HEK293T (cell line): ENCODE measurements at regions not wholly inside any gene's neighbourhood (a gene's known extent, or its start where the extent isn't known, plus 50 kb on each side); places are given as distances from the start of the nearest gene placed in this dataset.

Experiments used
- CTCF ChIA-PET: fragments of 350-600 bp; formaldehyde crosslinking; extraction: SDS; loops from one replicate; lab custom pipeline; 2021; ENCODE audit warnings: antibody characterized with exemption, inconsistent platforms; lab: Yijun Ruan, JAX
- POLR2A ChIA-PET: fragments of 350-600 bp; formaldehyde crosslinking; extraction: SDS; loops from one replicate; lab custom pipeline; 2020; ENCODE audit warnings: antibody characterized with exemption, inconsistent platforms; lab: Yijun Ruan, JAX
- DNase-seq: peaks from one replicate; pipeline ENCODE4 v3.0.0; 2012; ENCODE audit warnings: mixed read lengths; ENCODE audit errors: extremely low spot score
- ARNT ChIP-seq: fragments of 450-650 bp; IDR thresholded peaks from 2 replicates; pipeline ENCODE4 v1.6.1; 2017; ENCODE audit warnings: mild to moderate bottlenecking
- BHLHE40 ChIP-seq: fragments of 450-650 bp; IDR thresholded peaks from 2 replicates; pipeline ENCODE4 v1.6.1; 2016; ENCODE audit warnings: mild to moderate bottlenecking, moderate library complexity, borderline replicate concordance
- CTBP1 ChIP-seq: fragments of 450-650 bp; IDR thresholded peaks from 2 replicates; pipeline ENCODE4 v1.6.1; 2016; ENCODE audit warnings: borderline replicate concordance
- ELF4 ChIP-seq: fragments of 450-650 bp; IDR thresholded peaks from 2 replicates; pipeline ENCODE4 v1.6.1; 2017; ENCODE audit warnings: antibody characterized with exemption
- FOXA1 ChIP-seq: fragments of 450-650 bp; IDR thresholded peaks from 2 replicates; pipeline ENCODE4 v1.6.1; 2016; ENCODE audit warnings: mild to moderate bottlenecking
- FOXK2 ChIP-seq: fragments of 450-650 bp; IDR thresholded peaks from 2 replicates; pipeline ENCODE4 v1.6.1; 2016; ENCODE audit warnings: mild to moderate bottlenecking
- FOXM1 ChIP-seq: fragments of 450-650 bp; IDR thresholded peaks from 2 replicates; pipeline ENCODE4 v1.6.1; 2017; ENCODE audit warnings: mild to moderate bottlenecking, borderline replicate concordance
- HDGF ChIP-seq: fragments of 450-650 bp; IDR thresholded peaks from 2 replicates; pipeline ENCODE4 v1.6.1; 2017; ENCODE audit warnings: antibody characterized with exemption, borderline replicate concordance
- L3MBTL2 ChIP-seq: fragments of 450-650 bp; conservative IDR thresholded peaks from 2 replicates; pipeline ENCODE4 v1.6.1; 2016; ENCODE audit warnings: mild to moderate bottlenecking
- LEF1 ChIP-seq: fragments of 450-650 bp; IDR thresholded peaks from 2 replicates; pipeline ENCODE4 v1.6.1; 2017; ENCODE audit warnings: mild to moderate bottlenecking, borderline replicate concordance
- NFRKB ChIP-seq: fragments of 450-650 bp; IDR thresholded peaks from 2 replicates; pipeline ENCODE4 v1.6.1; 2016; ENCODE audit warnings: mild to moderate bottlenecking, moderate library complexity
- SP1 ChIP-seq: fragments of 450-650 bp; IDR thresholded peaks from 2 replicates; pipeline ENCODE4 v1.6.1; 2017
- SUZ12 ChIP-seq: fragments of 450-650 bp; IDR thresholded peaks from 2 replicates; pipeline ENCODE4 v1.6.1; 2016; ENCODE audit warnings: mild to moderate bottlenecking
- TARDBP ChIP-seq: fragments of 450-650 bp; IDR thresholded peaks from 2 replicates; pipeline ENCODE4 v1.6.1; 2016
- ZNF384 ChIP-seq: fragments of 450-650 bp; IDR thresholded peaks from 2 replicates; pipeline ENCODE4 v1.6.1; 2016
- TF ChIP-seq, protein P1 (sequence below): fragments of 450-650 bp; IDR thresholded peaks from 2 replicates; pipeline ENCODE4 v1.6.1; 2016

DNA sequence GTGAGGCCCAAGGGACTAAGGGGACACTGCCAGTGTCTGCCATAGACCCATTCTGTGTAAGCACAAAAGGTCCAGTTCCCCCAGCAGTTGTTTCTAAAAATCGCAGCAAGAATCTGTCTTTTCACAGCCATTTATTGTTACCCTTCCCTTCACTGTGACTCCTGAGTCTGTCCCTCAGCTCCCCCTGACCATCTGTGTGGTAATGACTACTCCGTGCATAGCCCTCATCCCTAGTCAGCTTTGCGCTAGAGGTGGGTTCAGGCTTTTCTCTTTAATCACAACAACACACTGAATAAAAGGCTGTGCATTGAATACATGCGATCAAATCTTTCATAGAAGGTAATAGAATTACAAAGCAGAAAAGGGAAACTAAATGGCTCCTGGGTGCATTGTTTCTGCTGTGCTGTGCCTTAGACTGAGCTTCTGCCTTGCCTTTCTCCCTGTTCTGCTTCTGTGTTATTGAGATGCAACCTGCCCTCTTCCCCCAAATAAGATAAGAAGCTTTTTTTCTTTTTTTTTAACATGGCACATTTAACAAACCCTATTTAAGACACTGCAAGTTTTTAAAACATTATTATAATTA is 836.0 kb upstream of the CDH2 start:
- POLR2A ChIA-PET: no interaction called here
- TF ChIP-seq FOXK2: no peak
- no peak for TF ChIP-seq HDGF
- TF ChIP-seq ZNF384: no peak
- TF ChIP-seq SUZ12: no peak
- no peak for TF ChIP-seq ELF4
- no peak for TF ChIP-seq L3MBTL2
- TF ChIP-seq SP1: no peak
- TF ChIP-seq FOXA1: no peak
- TF ChIP-seq TARDBP: no peak
- no peak for TF ChIP-seq BHLHE40
- TF ChIP-seq LEF1: no peak
- no peak for TF ChIP-seq CTBP1
- TF ChIP-seq FOXM1: no peak
- no peak for TF ChIP-seq NFRKB
- TF ChIP-seq ARNT: no peak
- TF ChIP-seq, protein P1, sequence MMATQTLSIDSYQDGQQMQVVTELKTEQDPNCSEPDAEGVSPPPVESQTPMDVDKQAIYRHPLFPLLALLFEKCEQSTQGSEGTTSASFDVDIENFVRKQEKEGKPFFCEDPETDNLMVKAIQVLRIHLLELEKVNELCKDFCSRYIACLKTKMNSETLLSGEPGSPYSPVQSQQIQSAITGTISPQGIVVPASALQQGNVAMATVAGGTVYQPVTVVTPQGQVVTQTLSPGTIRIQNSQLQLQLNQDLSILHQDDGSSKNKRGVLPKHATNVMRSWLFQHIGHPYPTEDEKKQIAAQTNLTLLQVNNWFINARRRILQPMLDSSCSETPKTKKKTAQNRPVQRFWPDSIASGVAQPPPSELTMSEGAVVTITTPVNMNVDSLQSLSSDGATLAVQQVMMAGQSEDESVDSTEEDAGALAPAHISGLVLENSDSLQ: no peak
- CTCF ChIA-PET: no interaction called here
- DNase-seq: no peak

DNA sequence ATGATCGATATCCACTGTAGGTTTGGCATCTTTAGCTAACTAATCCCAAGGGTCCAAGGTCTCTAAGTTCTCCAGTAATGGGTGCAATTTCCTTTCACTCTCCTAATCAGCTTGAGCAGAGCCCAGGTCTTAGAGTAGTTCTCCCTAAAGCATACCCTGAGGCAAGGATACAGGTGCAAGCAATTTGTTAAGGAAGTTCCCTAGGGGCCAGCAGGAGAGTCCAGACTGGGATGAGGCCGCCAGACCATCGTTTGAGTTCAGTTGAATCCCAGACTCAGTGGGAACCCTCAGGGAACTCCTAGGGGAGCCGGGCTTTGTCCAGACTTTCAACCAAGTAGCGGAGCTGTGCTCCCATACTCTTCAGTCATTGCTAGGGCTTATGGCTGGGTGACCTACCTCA is 835.4 kb upstream of the CDH2 start:
- no peak for DNase-seq
- POLR2A ChIA-PET: no interaction called here
- CTCF ChIA-PET: no interaction called here
- TF ChIP-seq CTBP1: no peak
- TF ChIP-seq NFRKB: no peak
- no peak for TF ChIP-seq ARNT
- no peak for TF ChIP-seq L3MBTL2
- TF ChIP-seq BHLHE40: no peak
- TF ChIP-seq SP1: no peak
- TF ChIP-seq LEF1: no peak
- no peak for TF ChIP-seq ELF4
- no peak for TF ChIP-seq TARDBP
- TF ChIP-seq FOXA1: no peak

DNA sequence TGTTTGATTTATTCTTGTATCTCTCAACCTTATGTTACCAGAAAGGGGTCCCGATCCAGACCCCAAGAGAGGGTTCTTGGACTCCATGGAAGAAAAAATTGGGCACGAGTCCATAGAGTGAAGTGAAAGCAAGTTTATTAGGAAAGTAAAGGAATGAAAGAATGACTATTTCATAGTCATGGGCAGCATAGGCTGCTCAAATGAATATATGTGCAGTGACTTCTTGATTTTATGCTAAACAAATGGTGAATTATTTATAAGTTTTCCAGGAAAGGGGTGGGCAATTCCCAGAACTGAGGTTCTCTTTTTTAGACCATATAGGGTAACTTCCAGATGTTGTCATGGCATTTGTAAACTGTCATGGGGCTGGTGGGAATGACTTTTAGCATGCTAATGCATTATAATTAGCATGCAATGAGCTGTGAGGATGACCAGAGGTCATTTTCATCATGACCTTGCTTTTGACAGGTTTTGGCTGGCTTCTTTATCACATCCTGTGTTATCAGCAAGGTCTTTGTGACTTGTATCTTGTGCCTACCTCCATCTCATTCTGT is 832.4 kb upstream of the CDH2 start:
- POLR2A ChIA-PET: no interaction called here
- CTCF ChIA-PET: no interaction called here
- no peak for DNase-seq
- TF ChIP-seq SUZ12 (no peak), ARNT (no peak), FOXA1 (no peak), L3MBTL2 (no peak), FOXM1 (no peak), BHLHE40 (no peak), SP1 (no peak), LEF1 (no peak)
- TF ChIP-seq, protein P1: no peak

DNA sequence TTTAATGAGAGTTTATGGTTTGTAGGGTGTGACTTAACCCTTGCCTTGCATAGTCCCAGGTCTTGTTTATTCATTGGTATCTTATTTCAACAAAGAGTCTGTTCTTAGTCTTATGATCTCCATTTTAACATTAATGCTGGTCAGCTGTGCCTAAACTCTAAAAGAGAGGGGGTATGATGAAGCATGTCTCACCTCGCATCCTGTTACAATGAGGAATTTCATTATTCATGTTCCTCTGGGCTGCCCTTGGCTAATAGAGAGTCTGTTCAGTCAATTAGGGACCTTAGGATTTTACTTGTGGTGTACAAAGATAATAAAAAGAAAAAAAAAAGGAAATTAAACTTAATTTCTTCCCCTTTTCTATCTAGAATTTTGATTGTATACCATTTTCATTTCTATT is 831.9 kb upstream of the CDH2 start:
- CTCF ChIA-PET: no interaction called here
- POLR2A ChIA-PET: no interaction called here
- DNase-seq: no peak
- TF ChIP-seq FOXM1: no peak
- no peak for TF ChIP-seq LEF1
- TF ChIP-seq FOXA1: no peak
- TF ChIP-seq HDGF: no peak
- TF ChIP-seq, protein P1: no peak
- no peak for TF ChIP-seq ELF4
- TF ChIP-seq L3MBTL2: no peak
- no peak for TF ChIP-seq TARDBP
- TF ChIP-seq ZNF384: no peak
- TF ChIP-seq FOXK2: no peak

DNA sequence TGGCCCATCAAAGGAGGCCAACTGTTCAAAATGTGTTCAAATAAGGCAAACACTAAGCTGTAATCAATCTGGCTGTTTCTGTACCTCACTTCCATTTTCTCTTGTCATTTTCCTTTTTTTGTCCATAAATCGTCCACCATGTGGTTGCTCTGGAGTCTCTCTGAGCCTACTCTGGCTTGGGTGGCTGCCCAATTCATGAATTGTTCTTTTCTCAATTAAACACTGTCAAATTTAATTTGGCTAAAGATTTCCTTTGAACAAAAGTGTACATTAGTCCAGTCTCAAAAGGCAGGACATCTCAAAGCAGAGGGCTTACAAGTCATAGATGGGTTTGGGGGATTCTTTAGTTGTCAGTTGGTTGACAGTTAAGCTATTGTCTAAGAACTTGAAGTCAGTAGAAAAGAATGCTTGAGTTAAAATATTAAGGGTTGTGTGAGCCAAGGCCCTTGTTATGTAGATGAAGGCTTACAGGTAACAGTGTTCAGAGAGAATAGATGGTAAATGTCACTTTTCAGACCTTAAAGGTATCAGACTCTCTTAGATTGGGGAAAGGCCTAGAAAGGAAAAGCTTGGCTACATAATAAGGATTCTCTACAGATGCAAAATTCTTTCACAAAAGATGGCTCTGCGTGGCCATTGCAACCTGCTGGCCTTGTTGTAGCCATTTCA is 831.2 kb upstream of the CDH2 start:
- ChIA-PET CTCF (no interaction called here), POLR2A (no interaction called here)
- TF ChIP-seq FOXK2: no peak
- TF ChIP-seq, protein P1: no peak
- no peak for TF ChIP-seq LEF1
- no peak for TF ChIP-seq SP1
- no peak for TF ChIP-seq TARDBP
- no peak for TF ChIP-seq FOXA1
- TF ChIP-seq ARNT: no peak
- TF ChIP-seq ELF4: no peak
- TF ChIP-seq SUZ12: no peak
- TF ChIP-seq CTBP1: no peak
- TF ChIP-seq NFRKB: no peak
- no peak for DNase-seq
